ENCODE measurements at regions not wholly inside any gene's neighbourhood (a gene's known extent, or its start where the extent isn't known, plus 50 kb on each side); places are given as distances from the start of the nearest gene placed in this dataset.
"Not testable (repeated sequence)": the region's sequence is repeated elsewhere in the genome, so short reads cannot be mapped to it uniquely, and the experiment has no call there.

DNA sequence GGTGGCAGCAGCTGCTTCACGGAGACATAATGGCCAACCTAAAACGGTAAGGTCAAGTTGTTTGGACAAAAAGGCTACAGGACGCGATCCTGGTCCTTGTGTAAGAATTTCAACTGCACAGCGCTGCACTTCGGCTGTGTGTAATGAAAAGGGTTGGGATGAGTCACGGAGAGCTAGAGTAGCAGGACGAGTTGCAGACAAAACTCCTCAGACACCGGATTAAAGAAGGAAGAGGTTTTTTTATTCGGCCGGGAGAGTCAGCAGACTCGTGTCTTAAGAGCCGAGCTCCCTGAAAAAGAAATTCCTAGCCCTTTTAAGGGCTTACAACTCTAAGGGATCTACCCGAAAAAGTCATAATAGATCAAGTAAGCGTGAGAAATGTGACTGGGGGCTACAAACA lies 124.2 kb upstream of the CCZ1B start:
- H3K9me3 Mint-ChIP-seq; H3K4me3 Mint-ChIP-seq; H3K27me3 Mint-ChIP-seq (ENCODE audit: low read depth); DNase-seq; intact Hi-C loops (cut with micrococcal nuclease); H3K36me3 Mint-ChIP-seq (ENCODE audit: low read depth); CTCF ChIA-PET; H3K4me1 Mint-ChIP-seq (ENCODE audit: low read depth); H3K27ac Mint-ChIP-seq: not testable (repeated sequence)

DNA sequence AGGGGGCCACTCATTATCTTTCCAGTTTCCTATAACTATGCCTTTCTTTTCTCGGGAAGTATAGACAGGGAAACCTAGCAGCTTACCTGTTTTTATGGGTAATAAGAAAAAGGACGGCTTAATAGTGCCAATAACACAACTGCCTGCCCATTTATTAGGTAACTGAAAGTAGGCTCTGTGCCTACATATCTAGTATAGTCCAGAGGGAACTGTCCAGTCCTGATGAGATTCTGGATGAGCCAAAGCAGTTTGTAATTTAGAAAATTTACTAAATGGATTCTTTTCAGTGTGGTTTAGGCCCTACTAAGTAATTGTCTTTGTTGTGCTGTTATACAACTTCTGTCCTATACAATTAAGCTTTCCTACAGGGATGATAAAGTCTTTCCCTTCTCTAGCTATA lies 125.5 kb upstream of the CCZ1B start:
- H3K4me1 Mint-ChIP-seq (ENCODE audit: low read depth); H3K27me3 Mint-ChIP-seq (ENCODE audit: low read depth); DNase-seq; H3K27ac Mint-ChIP-seq; H3K36me3 Mint-ChIP-seq (ENCODE audit: low read depth); H3K4me3 Mint-ChIP-seq; intact Hi-C loops (cut with micrococcal nuclease); H3K9me3 Mint-ChIP-seq; CTCF ChIA-PET: not testable (repeated sequence)

DNA sequence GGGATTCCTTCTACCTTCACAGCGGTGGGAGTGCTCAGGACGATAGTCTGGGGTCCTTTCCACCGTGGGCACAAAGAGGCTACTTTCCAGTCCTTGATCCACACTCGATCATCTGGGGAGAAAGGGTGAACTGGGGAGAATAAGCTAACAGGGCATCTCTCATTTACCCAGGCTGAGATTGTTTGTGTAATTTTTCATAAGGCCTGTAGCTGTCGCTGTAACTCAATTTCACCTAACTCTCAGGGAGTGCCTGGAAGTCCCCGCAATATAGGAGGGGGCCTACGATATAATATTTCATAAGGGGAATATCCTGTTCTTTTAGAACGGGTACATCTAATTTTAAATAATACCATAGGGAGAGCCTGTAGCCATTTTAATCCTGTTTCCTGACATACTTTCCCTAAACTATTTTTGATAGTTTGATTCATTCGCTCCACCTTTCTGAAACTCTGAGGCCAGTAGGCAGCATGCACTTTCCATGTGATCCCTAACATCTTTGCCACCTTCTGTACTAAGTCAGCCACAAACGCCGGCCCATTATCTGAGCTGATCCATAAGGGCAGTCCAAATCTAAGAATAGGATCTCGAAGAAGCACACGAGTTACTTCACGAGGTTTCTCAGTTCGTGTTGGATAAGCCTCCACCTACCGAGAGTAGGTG lies 127.2 kb upstream of the CCZ1B start:
- intact Hi-C loops (cut with micrococcal nuclease); H3K4me1 Mint-ChIP-seq (ENCODE audit: low read depth); CTCF ChIA-PET; H3K9me3 Mint-ChIP-seq; DNase-seq; H3K4me3 Mint-ChIP-seq; H3K27me3 Mint-ChIP-seq (ENCODE audit: low read depth); H3K27ac Mint-ChIP-seq; H3K36me3 Mint-ChIP-seq (ENCODE audit: low read depth): not testable (repeated sequence)

DNA sequence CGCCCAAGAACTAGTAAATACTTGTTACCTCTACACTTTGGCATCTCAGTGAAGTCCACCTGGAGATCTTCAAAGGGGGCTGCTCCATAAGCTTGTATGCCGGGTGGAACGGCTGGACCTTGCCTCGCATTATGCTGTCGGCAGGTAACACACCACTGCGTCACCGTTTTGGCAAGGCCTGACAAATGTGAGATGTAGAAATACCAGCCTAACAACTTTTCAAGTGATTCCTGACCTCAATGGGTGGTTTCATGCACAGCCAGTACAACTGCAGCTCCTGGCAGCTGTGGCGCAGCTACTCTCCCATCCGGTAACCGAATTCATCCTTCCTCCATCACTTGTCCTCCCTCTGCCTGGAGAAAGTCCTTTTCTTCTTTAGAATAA lies 127.7 kb upstream of the CCZ1B start:
- H3K9me3 Mint-ChIP-seq; CTCF ChIA-PET; H3K36me3 Mint-ChIP-seq (ENCODE audit: low read depth); H3K27me3 Mint-ChIP-seq (ENCODE audit: low read depth); H3K4me3 Mint-ChIP-seq; H3K27ac Mint-ChIP-seq; intact Hi-C loops (cut with micrococcal nuclease); H3K4me1 Mint-ChIP-seq (ENCODE audit: low read depth); DNase-seq: not testable (repeated sequence)

DNA sequence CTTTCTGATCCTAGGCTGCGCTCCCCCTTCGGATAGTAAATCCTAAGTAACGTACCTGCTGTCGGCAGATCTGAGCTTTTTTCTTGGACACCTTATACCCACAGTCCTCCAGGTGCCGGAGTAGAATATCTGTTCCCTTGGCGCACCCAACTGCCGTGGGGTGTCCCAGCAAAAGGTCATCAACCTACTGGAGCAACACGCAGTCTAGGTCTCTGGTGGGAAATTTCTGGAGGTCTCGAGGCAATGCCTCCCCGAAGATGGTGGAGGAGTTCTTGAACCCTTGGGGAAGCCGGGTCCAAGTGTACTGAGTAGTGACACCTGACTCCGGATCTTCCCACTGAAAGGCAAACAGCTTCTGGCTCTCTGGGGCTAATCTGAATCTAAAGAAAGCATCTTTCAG lies 129.3 kb upstream of the CCZ1B start:
- intact Hi-C loops (cut with micrococcal nuclease); DNase-seq; H3K27me3 Mint-ChIP-seq (ENCODE audit: low read depth); H3K4me3 Mint-ChIP-seq; H3K27ac Mint-ChIP-seq; H3K9me3 Mint-ChIP-seq; H3K36me3 Mint-ChIP-seq (ENCODE audit: low read depth); H3K4me1 Mint-ChIP-seq (ENCODE audit: low read depth): not testable (repeated sequence)
- CTCF ChIA-PET = interaction anchor here (0.7 kb wide), 1 partner anchor 13 kb away, joined by 3 read pairs; no protein-coding TSS in a partner anchor

DNA sequence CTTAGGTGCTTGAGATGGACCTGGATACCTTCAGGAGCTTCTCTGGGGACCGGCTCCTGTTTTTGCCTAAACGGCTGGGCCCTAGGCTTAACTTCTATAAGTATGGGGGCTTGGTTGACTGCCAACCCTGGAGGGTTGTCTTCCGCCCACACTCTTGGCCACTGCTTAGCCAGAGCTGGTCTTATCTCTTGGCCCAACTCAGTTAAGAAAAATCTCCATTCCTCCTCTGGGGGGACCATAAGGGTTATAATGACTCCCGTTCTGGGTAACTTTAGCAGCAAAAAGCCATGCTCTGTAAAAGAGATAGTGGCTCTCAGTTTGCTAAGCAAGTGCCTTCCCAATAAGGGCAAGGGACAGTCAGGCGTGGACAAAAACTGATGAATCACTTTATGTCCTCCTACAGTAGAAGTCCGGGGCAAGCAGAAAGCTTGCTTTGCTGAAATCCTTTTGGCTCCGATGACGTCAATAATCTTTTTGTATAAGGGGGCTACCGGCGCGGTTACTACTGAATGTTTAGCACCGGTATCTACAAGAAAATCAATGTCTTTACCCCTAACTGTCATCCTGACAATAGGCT lies 130.0 kb upstream of the CCZ1B start:
- DNase-seq; H3K9me3 Mint-ChIP-seq; intact Hi-C loops (cut with micrococcal nuclease); H3K27me3 Mint-ChIP-seq (ENCODE audit: low read depth); H3K4me3 Mint-ChIP-seq; H3K36me3 Mint-ChIP-seq (ENCODE audit: low read depth); H3K4me1 Mint-ChIP-seq (ENCODE audit: low read depth); H3K27ac Mint-ChIP-seq: not testable (repeated sequence)
- CTCF ChIA-PET = interaction anchor here (0.6 to 0.7 kb wide), 2 partner anchors 13 to 227 kb away, joined by 3 read pairs; no protein-coding TSS in a partner anchor

DNA sequence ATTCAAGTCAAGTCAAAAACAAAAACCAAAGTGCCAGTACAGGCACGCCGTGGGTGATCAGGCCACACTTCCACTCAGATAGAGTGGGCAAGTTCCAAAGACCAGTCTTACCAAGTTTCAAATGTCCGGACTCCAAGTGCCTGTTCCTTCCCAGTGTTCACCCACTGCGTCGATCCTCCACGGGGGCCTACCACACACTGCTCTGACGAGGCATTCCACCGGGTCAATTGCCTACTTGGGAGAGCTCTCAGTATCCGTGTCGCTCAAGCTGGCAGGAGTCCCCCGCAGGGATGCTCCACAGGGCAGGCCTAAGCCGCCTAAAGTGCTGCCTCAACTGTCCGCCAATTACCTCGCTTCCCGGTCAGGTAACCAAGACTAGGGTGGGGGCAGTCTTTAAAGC lies 132.3 kb upstream of the CCZ1B start:
- H3K27ac Mint-ChIP-seq; DNase-seq; H3K4me1 Mint-ChIP-seq (ENCODE audit: low read depth); H3K4me3 Mint-ChIP-seq; H3K9me3 Mint-ChIP-seq; H3K36me3 Mint-ChIP-seq (ENCODE audit: low read depth); H3K27me3 Mint-ChIP-seq (ENCODE audit: low read depth); CTCF ChIA-PET; intact Hi-C loops (cut with micrococcal nuclease): not testable (repeated sequence)

DNA sequence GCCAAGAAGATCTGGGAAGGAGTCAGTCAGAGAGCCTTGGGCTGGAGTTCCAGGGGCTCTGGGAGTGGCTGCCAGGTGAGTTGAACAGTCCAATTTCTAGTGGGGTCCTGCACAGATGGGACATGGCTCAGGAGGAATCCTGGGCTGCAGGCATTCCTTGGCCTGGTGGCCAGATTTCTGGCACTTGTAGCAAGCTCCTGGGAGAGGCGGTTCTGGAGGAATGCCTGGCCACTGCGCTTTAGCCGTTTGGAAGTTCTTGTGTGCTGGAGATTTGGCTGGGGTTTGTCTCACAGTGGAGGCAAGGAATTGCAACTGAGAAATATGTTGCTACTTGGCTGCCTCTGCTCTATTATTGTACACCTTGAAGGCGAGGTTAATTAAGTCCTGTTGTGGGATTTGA lies 133.9 kb upstream of the CCZ1B start:
- H3K27ac Mint-ChIP-seq; DNase-seq; H3K4me3 Mint-ChIP-seq; H3K27me3 Mint-ChIP-seq (ENCODE audit: low read depth); H3K9me3 Mint-ChIP-seq; H3K4me1 Mint-ChIP-seq (ENCODE audit: low read depth); CTCF ChIA-PET; H3K36me3 Mint-ChIP-seq (ENCODE audit: low read depth): not testable (repeated sequence)
- intact Hi-C loops (cut with micrococcal nuclease) = loop anchor here (10.0 kb wide), 1 partner anchor 95 kb away; no protein-coding TSS in a partner anchor

DNA sequence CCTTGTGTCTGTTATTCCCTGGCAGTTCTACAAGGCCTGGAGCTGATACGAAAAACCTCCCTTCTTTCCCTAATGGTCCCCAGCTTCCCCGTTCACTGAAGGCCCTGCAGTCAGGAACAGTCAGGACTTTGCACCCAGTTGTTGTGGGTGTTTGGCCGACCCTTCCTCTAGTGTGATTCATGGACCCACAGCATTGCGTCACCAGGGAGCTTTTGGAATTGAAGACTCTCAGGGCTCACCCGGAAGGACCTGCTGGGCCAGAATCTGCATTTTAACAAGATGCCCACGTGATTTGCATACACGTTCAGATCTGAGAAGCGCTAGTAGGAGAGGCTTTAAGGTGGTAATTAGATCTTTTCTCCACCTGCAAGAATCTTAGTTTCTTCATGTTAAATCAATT lies 136.8 kb upstream of the CCZ1B start:
- H3K27me3 Mint-ChIP-seq (ENCODE audit: low read depth); H3K4me1 Mint-ChIP-seq (ENCODE audit: low read depth); H3K9me3 Mint-ChIP-seq; DNase-seq; CTCF ChIA-PET; H3K27ac Mint-ChIP-seq; H3K4me3 Mint-ChIP-seq; H3K36me3 Mint-ChIP-seq (ENCODE audit: low read depth): not testable (repeated sequence)
- intact Hi-C loops (cut with micrococcal nuclease) = loop anchor here (10.0 kb wide), 1 partner anchor 92 kb away; no protein-coding TSS in a partner anchor

DNA sequence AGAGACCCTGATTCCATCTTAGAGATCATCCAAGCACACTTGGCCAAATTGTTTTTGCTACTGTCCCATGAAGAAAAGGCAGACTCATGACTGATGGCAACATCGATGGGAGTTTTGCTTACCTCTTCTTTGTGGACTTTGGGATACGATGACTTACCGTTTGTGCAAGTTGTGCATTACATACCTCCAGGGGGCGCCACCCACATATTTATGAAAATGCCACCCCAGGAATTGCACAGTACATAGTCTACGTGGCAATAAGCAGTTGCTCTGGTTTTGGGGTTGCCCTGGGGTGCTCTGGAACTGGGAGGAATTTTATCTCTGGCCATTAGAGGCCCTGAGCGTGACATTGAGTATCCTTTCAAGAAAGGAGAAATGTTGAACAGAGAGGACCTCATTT lies 139.0 kb upstream of the CCZ1B start:
- H3K4me3 Mint-ChIP-seq; H3K9me3 Mint-ChIP-seq; H3K4me1 Mint-ChIP-seq (ENCODE audit: low read depth); CTCF ChIA-PET; H3K27ac Mint-ChIP-seq; H3K27me3 Mint-ChIP-seq (ENCODE audit: low read depth); H3K36me3 Mint-ChIP-seq (ENCODE audit: low read depth): not testable (repeated sequence)
- DNase-seq = peak; percentile 84
- intact Hi-C loops (cut with micrococcal nuclease) = loop anchor here (2.0 to 10.0 kb wide), 5 partner anchors 90 to 1332 kb away; no protein-coding TSS in a partner anchor

DNA sequence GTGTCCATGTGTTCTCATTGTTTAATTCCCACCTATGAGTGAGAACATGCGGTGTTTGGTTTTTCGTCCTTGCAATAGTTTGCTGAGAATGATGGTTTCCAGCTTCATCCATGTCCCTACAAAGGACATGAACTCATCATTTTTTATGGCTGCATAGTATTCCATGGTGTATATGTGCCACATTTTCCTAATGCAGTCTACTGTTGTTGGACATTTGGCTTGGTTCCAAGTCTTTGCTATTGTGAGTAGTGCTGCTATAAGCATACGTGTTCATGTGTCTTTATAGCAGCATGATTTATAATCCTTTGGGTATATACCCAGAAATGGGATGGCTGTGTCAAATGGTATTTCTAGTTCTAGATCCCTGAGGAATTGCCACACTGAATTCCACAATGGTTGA lies 144.1 kb upstream of the CCZ1B start:
- H3K36me3 Mint-ChIP-seq (ENCODE audit: low read depth); intact Hi-C loops (cut with micrococcal nuclease); H3K4me1 Mint-ChIP-seq (ENCODE audit: low read depth); H3K27ac Mint-ChIP-seq; H3K9me3 Mint-ChIP-seq; H3K4me3 Mint-ChIP-seq; CTCF ChIA-PET; DNase-seq; H3K27me3 Mint-ChIP-seq (ENCODE audit: low read depth): not testable (repeated sequence)

DNA sequence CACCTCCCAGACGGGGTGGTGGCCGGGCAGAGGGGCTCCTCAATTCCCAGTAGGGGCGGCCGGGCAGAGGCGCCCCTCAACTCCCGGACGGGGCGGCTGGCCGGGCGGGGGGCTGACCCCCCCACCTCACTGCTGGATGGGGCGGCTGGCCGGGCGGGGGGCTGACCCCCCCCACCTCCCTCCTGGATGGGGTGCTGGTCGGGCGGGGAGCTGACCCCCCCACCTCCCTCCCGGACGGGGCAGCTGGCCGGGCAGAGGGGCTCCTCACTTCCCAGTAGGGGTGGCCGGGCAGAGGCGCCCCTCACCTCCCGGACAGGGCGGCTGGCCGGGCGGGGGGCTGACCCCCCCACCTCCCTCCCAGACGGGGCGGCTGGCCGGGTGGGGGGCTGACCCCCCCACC lies 148.8 kb upstream of the CCZ1B start:
- H3K36me3 Mint-ChIP-seq (ENCODE audit: low read depth); H3K4me1 Mint-ChIP-seq (ENCODE audit: low read depth); H3K4me3 Mint-ChIP-seq; CTCF ChIA-PET; intact Hi-C loops (cut with micrococcal nuclease); H3K27me3 Mint-ChIP-seq (ENCODE audit: low read depth); DNase-seq; H3K27ac Mint-ChIP-seq: not testable (repeated sequence)
- H3K9me3 Mint-ChIP-seq = peaks cover 14% of the 10 kb centered on the region

DNA sequence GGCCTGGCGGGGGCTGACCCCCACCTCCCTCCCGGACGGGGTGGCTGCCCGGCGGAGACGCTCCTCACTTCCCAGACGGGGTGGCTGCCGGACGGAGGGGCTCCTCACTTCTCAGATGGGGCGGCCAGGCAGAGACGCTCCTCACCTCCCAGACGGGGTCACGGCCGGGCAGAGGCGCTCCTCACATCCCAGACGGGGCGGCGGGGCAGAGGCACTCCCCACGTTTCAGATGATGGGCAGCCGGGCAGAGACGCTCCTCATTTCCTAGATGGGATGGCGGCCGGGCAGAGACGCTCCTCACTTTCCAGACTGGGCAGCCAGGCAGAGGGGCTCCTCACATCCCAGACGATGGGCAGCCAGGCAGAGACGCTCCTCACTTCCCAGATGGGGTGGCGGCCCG lies 149.3 kb upstream of the CCZ1B start:
- DNase-seq; CTCF ChIA-PET; H3K27ac Mint-ChIP-seq; H3K27me3 Mint-ChIP-seq (ENCODE audit: low read depth); H3K36me3 Mint-ChIP-seq (ENCODE audit: low read depth); intact Hi-C loops (cut with micrococcal nuclease); H3K4me1 Mint-ChIP-seq (ENCODE audit: low read depth); H3K4me3 Mint-ChIP-seq: not testable (repeated sequence)
- H3K9me3 Mint-ChIP-seq = peaks cover 14% of the 10 kb centered on the region

Data from activated naive CD4-positive, alpha-beta T cell treated with anti-CD3 and anti-CD28 coated beads for 36 hours (primary cell).